DMS 273 (cell line): ENCODE measurements at regions not wholly inside any gene's neighbourhood (a gene's known extent, or its start where the extent isn't known, plus 50 kb on each side); places are given as distances from the start of the nearest gene placed in this dataset.
"Not testable (repeated sequence)": the region's sequence is repeated elsewhere in the genome, so short reads cannot be mapped to it uniquely, and the experiment has no call there.

Experiments
- DNase-seq: peaks from one replicate; lab custom pipeline; 2025; ENCODE audit not compliant: unreplicated experiment; lab: John Stamatoyannopoulos, UW

DNA sequence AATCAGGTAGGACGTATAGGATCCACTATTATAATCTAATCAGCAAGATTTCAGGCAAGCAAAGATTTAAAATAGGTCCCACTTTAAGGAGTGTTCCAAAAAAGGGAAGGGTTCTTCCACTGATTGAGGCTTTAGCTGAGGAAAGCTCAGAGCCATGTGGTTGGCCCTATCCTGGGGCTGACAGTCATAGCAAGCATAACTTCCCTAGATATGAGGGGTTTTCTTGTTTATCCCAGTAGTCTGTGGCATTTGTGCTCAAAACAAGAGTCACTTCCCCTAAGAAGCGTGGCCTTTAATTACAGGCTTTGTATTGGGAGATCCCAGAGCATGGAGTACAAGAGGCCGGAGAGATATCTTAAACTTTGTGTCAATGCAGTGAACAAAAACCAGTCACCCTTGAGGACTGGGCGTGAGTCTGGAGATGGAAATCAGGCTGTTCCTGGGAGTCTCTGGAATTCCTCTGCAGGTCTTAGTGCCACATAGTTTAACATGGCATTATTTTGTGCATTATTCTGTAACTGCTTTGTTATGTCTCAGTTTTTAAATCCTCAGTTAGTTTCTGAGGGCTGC is 136.9 kb upstream of the FBXO11 start:
- DNase-seq = no peak

DNA sequence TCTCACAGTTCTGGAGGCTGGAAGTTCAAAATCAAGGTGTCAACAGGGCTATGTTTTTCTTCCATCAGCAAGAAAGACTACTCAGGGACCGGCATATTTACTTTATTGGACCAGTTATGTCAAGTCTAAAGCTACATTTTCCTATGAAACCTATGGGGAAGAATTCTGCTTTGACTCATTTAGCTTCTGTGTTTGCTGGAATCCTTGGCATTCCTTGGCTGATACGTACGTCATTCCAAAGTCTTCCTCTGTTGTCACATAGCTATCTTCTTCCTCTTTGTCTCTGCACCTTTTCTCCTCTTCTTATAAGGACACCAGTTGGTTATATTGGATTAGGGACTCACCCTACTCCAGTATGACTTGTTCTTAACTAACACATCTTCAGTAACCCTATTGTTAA is 137.4 kb upstream of the FBXO11 start:
- no peak for DNase-seq

DNA sequence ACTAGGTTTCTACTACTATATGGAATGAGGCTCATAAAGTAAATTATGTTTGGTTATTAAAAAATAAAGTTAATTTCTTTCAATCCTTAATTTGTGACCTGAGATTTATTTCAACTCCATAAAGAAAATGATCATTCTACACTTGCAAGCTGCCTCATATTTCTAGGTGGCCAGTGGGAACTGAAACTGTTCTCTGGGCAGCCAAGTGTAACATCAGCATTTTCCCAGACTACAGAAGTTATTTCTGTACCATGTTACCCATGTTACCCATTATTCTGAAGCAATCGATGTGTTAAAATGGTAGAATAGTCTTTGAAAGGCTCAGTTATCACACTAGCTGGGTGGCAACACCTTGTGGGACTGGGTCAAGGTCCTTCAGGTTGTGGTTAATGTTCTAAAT is 139.3 kb upstream of the FBXO11 start:
- DNase-seq = no peak

DNA sequence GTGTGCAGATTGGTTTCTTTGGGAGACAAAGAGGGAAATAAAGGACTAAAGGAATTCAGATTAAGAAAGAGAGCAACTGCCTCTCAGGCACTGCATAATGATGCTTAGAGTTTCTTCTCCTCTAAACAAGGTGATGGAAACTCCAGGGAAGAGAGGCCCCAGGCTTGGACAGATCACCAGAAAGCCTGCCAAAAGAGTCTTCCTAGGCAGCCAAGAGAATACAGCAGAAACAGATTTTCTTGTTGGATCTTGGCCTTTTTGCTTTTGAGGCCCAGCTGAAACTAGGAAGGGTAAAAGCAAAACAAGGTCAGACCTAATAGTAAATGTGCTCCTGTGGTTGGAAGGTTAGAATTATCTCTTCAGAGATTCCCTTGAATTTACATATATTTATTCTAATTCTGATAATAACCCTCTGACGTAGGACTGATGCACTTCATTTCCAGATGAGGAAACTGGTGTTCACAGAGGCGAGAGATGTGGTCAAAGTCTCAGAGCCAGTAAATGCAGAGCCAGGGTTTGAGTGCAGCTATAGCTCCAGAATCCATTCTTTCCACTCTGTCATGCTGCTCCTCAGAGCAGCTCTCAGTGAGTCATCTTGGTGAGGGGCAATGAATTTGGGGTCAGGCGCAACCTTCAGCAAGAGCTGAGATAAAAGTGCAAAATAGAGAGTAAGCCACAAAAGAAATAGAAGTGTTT is 142.3 kb upstream of the FBXO11 start:
- no peak for DNase-seq

DNA sequence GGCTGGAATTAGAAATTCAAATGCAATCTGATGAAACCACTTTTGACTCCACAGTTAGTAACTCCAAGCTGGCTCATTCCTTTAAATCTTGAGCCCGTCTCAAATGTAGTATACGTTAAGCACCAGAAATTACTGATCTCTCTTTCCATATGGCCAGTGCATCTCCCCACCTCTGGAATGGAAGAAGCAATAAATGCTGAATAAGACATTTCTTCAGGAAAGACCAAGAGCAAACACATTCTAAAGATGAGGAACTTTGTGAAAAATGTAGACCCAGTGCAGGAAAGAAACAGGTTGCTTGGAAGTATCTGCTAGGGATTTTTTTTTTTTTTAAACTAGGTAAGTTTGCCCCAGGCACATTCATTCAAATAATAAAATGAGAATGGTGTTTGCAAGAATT is 143.1 kb upstream of the FBXO11 start:
- no peak for DNase-seq

DNA sequence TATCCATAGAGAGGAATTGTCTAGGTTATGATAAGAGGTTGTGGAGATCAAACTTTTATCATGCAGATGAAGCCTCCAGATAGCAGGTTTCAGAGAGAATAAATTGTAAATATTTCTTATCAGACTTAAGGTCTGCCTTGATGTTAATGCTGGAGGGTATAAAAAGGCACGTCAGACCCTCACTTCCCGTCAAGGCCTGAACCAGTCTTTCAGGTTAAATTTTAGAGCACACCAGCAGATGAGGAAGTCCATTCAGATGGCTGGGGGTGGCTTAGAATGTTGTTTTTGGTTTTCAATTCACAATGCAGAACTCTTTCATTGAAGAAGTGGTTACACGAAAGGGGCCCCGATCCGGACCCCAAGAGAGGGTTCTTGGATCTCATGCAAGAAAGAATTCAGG is 144.4 kb upstream of the FBXO11 start:
- DNase-seq = no peak

DNA sequence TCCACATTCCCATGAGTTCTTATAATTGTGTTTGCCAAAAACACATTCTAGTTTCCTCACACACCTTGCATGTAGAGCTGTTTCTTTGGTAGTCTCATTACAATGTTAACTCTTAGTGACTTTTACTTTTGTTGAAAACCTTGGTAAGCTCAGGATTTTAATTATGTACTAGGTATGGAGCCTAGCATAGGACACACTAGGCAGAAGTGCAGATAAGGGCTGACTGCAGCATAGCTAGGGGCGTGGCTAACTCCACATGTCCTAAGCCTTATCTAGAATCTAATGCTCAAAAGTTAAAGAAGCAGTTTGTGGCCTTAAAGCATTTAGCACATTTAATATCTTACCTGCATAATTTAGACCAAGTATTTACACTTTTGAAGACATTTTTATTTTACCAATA is 153.7 kb upstream of the FBXO11 start:
- DNase-seq = no peak

DNA sequence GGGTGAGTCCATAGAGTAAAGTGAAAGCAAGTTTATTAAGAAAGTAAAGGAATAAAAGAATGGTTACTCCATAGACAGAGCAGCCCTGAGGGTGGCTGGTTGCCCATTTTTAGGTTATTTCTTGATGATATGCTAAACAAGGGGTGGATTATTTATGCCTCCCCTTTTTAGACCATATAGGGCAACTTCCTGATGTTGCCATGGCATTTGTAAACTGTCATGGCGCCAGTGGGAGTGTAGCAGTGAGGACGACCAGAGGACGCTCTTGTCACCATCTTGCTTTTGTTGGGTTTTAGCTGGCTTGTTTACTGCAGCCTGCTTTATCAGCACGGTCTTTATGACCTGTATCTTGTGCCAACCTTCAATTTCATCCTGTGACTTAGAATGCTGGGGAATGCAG is 155.4 kb upstream of the FBXO11 start:
- DNase-seq = not testable (repeated sequence)

DNA sequence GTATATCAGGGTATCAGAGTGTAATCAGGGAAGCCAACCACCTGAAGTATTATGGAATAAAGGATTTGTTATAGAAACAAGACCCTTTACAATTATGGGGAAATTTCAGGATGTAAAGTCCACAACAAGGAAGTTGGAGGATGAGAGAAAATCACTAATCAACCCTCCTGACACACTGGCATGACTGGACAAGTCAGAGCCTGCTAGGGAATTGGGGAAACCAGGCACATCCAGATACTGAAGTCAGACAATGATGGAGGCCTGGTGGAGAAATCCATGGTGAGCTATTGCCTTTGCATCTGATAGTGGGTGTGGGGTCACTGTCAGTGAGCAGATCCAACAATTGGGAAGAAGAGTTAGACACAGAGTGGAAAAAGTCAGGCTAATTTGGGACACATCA is 158.8 kb upstream of the FBXO11 start:
- DNase-seq = no peak

DNA sequence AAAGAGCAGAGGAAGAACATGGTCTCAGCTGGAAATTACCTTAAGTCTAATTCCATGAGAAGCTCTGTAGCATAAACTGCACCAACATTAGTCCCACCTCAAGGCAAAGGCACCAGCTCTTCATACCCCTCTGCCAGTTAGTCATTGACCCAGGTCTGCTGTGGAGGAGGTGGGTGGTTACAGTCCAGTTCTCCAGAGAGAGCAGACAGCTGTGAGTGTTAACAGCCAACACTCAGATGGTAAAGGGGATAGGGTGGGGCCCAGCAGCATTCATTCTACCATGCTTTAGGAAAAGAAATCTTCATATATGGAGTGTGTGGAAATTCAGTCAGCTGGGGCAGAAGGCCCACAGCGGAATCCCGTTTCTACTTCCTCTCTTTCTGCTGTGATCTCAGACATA is 159.7 kb upstream of the FBXO11 start:
- DNase-seq = no peak

DNA sequence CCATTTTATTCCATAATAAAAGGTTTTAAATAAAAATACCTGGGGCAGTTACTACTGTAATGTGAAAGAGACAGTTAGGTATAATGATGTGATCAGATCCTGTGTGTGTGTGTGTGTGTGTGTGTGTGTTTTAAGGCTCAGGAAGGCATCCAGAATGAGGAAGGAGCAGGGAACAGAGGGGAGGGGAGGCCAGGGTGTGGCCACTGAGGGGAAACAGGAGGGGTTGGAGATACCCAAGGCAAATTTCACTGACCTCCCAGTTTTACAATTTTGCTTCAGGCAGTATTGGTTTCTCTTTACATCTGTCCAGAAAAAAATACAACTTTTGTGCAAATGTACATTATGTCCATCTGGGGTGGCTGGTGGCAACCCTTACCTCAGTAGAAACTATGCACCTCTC is 163.5 kb upstream of the FBXO11 start:
- DNase-seq = no peak

DNA sequence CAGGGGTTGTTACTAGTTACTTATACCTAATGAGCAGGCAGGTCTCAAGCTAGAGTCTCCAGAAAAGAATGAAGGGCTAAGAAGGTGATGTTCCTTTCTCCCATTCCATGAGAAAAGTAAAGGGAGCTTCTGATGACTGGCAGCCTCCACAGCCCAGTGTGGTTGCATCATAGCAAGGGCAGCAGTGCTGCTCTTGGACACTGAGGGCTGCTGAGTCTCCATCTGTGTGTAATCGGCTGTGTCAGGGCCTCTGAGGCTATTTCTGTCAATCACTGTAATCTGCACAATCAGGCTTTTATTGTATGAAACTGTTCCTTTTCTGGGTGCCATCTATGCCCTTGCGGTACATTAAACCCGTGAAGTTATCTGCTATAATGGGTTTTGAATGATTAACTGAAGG is 164.1 kb upstream of the FBXO11 start:
- no peak for DNase-seq

DNA sequence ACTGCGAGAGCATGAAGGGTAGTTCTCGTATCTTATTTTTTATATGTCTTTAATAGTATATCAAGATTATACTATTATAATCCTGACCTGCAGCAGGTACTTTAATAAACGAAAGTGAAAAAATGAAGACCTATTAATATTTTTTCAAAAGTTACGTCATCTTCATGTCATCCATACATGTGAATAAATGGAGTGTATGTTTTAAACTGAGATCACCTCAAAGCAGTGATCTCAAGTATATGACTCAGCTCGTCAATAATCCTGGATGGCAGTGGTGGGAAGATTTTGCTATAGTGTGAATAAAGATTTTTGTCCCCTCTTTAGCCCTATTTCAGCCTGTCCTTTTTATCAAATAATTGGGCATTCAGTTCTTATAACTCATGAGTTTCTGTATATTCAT is 166.3 kb upstream of the FBXO11 start:
- DNase-seq = no peak

DNA sequence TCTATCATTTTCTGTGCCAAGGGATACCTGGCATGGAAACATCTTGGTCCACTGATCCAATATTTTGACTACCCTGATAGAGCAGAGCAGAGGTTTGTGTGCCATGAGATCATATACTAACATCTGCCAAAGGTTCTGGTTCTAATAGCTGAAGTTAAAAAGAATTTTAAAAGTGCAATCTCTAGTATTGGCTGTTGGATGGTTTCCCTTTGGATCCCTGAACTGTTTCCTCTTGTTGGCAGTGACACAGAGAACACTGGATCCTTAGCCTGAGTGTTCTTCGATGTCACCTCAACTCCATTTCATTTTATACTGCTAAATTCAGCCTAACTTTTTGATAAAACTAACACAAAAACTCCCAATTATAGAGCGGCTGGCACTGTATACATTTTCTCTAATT is 169.3 kb upstream of the FBXO11 start:
- no peak for DNase-seq

DNA sequence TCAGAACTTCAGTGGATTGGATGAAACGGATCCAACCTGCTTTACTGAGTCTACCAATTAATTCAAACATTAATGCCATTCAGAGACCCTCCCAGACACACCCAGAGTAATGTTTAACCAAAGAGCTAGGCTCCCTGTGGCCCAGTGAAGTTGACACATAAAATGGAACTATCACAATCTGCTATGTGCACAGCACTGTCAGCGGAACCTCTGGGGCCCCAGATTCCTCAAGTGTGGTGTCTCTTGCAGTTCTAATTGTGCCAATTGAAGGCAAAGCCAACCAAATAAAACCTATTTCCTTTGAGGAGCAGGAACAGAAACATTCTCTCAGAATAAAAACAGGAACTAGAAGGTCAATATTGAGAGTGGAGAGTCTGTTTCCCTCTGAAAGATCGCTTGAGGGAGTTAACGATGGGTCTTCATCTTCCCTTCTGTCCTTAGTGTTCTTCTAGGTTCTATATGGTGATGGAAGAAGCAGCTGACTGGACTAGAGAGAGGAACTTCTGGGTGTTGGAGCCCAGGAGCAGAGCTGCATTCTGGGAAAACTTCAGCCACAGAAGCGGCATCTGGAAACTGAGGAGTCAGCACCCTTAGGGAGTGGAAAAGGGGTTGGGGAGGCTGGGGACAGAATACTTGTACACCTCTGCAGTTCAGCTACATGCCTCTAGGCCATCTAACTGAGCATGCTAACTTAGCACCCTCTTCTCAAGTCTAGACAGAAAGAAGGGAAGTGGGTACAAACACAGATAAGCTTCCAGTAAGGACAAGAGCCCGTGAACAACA is 174.4 kb upstream of the FBXO11 start:
- no peak for DNase-seq

DNA sequence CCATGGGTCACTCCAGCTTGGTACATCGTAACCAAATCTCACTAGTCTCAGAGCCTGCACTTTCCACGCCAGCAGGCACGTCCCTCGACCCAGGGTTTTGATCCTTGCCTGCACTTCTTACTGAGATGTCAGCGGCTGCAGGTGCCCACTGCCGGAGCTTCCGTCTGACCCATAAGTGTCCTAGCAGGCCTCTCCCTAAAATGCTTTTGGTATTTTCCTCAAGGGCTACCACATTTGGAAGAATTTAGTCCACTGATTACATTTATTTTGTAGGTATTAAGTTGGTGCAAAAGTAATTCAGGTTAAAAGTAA is 175.0 kb upstream of the FBXO11 start:
- DNase-seq = no peak

DNA sequence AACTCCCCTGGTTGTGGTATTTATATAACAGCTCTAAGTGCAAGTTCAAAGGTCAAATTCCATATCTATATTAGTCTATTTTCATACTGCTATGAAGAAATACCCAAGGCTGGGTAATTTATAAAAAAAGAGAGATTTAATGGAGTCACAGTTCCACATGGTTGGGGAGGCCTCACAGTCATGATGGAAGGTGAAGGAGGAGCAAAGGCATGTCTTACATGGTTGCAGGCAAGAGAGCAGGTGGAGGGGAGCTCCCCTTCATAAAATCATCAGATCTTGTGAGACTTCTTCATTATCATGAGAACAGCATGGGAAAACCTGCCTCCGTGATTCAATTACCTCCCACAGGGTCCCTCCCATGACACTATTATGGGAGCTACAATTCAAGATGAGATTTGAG is 179.6 kb upstream of the FBXO11 start:
- no peak for DNase-seq

DNA sequence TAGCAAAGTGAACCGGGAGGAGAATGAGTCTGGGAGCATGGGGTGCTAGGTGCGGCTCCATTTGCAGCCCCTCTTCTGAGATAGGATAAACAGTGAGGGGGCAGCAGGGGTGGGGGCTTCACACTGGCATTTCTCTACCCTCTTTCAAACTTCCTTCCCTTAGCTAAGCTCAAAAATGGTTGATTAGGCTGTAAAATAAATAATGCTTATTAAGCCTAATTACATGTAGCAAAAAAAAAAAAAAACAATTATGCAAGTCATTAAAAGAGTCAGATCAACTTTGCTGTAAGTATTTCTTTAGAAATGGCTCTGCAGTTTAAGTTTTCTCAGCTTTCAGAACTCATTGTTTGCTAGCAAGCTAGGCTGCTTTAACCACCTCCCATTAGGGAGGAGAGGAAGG is 182.7 kb upstream of the FBXO11 start:
- DNase-seq = no peak

DNA sequence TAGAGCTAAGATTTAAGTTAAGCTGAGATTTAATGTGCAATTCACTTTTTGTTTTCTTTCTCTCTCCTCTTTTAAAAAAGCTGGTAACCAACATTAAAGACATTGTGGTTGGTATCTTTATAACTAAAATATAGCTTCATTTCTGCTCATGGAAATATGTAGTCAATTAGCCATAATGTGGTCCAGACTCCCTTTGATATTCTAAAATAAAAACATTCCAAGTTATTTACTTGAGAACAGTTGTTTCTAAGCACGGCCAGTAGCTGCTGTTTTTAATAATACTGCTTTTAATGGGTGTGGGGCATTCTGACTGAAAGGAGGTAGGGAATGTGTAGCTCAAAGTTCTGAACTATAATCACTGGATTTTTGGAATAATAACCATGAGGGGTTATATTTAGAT is 183.3 kb upstream of the FBXO11 start:
- DNase-seq = no peak

DNA sequence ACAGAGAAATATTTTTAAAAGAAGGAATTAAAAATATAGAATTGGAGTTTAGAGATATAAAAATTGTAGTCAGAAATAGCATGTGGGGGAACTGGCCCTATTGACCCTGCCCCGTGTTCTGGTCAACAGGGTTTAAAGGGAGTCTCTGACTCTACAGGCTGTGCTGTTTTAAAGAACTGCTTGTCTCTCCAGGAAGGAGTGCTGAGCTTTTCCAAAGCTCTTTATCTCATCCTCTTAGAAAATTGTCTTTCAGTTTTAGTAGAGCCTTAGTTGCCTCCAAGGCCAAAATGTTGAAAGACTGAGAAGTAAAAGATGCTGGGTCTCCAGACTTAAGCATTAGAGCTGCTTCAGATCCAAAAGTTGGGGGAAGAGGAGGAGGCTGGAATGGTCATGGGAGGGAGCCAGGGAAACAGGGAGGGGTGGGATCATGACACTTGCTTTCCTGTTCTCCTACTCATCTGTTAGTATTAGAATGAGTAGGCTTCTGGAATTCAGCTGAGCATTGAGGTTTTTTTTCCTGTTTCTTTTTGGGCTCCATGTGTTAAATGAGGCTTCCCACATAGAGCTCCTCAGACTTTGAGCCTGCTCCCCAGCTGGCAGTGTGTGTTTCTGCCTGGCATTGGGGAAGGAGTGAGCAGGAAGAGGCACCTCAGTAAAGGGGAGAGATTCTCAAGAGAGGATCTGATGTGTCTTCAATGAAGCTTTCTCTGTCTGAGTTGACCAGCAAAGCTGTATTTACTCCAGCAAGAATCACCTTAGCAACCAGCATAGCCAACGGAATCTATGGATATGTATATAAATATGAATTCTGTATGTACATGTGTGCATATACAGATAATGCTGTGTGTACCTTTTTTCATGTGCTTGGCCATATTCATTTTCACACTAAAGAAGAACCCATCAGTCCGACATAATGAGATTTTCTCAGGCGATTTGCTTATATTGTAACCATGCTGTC is 186.8 kb upstream of the FBXO11 start:
- no peak for DNase-seq

DNA sequence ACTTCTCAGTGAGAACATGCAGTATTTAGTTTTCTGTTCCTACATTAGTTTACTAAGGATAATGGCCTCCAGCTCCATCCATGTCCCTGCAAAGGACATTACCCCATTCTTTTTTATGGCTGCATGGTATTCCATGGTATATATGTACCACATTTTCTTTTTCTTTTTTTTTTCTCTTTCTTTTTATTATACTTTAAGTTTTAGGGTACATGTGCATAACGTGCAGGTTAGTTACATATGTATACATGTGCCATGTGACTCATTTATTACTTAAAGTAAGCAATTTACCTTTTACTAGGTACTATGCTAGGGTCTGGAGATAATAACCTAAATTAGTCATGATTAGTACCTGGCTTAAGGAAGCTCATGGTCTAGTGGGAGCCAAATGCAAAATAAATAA is 190.5 kb upstream of the FBXO11 start:
- DNase-seq = not testable (repeated sequence)

DNA sequence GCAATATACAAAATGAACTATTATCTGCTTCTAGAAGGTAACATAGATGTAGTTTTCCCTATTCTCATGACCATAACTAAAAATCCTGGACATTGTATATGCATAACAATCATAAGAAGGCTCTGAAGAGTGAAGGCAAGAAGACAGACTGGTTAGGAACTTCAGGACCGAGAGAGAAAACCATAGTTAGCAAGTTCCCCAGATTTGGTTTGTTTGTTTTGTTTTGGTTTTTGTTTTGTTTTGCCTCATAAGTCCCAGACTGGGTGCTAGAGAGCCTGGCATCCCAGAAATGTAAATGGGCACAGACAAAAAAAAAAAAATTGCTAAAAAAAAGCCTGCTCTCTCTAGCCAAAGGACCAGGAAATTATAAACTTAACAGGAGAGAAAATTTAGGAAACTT is 192.2 kb upstream of the FBXO11 start:
- DNase-seq = no peak
